Natural killer cell treated with Interleukin-12 subunit alpha and Interleukin-12 subunit beta and Interleukin-15 and Interleukin-18, amount 100 ng/mL, for 72 hours (primary cell): ENCODE measurements at regions not wholly inside any gene's neighbourhood (a gene's known extent, or its start where the extent isn't known, plus 50 kb on each side); places are given as distances from the start of the nearest gene placed in this dataset.
A peak's percentile ranks its signal among the peaks of the same experiment; 100 is the strongest.

Experiments
- ATAC-seq, 2 donors: fragments of 150-1000 bp; cut with Tn5 transposase in 1 of 2; sonication (Bioruptor Pico), chemical (Tn5 transposase) in 1 of 2; 2 replicates each; pipeline ENCODE4 v1.10.0; 2021
- DNase-seq: peaks from one replicate; pipeline ENCODE4 v3.0.0; 2022; ENCODE audit warnings: low spot score
- H3K27ac Mint-ChIP-seq, 2 donors: 1 replicate in 1 of 2; 2 replicates in 1 of 2; pipeline ENCODE4 v1.8.0; 2022; ENCODE audit warnings: mixed read lengths in 2 of 2, mild to moderate bottlenecking in 1 of 2, moderate library complexity in 1 of 2
- H3K27me3 Mint-ChIP-seq, 2 donors: 1 replicate in 1 of 2; 2 replicates in 1 of 2; pipeline ENCODE4 v1.8.0; 2022; ENCODE audit warnings: mixed read lengths in 2 of 2
- H3K36me3 Mint-ChIP-seq: one replicate; pipeline ENCODE4 v1.8.0; 2022; ENCODE audit warnings: mixed read lengths
- H3K4me1 Mint-ChIP-seq, 2 donors: 1 replicate in 1 of 2; 2 replicates in 1 of 2; pipeline ENCODE4 v1.8.0; 2022; ENCODE audit warnings: low read depth in 2 of 2, mixed read lengths in 2 of 2, mild to moderate bottlenecking in 1 of 2
- H3K4me3 Mint-ChIP-seq: one replicate; pipeline ENCODE4 v1.8.0; 2022; ENCODE audit warnings: mixed read lengths
- H3K9me3 Mint-ChIP-seq: 2 replicates; pipeline ENCODE4 v1.8.0; 2022; ENCODE audit warnings: mixed read lengths

DNA sequence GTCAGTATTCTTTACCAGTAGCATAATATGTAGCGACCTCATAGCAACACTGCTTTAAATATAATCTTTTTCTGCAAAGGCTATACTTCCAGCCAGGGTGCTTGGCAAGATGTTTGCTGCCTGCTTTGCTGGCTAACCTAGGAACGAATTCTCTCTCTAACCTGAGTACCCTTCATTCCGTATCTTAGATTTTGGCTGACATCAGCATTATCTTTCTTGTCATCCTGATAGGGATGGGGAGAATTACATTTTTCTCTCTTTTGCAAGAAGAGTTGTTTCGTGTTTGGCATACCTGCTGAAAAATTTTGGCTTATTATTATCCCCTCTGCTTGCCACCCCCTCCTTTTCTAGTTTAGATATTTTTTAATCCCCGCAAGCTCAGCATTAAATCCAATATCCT is 91.2 kb upstream of the CLMP start:
- Mint-ChIP-seq H3K4me3 (no peak overlapping the region), H3K36me3 (no peaks in the 10 kb centered on the region), H3K27me3 (peaks cover 30 to 39% of the 10 kb centered on the region in 2 donors), H3K9me3 (no peaks in the 10 kb centered on the region), H3K27ac (no peak overlapping the region), H3K4me1 (no peaks in the 10 kb centered on the region)
- DNase-seq (no peak), ATAC-seq (no peak)

DNA sequence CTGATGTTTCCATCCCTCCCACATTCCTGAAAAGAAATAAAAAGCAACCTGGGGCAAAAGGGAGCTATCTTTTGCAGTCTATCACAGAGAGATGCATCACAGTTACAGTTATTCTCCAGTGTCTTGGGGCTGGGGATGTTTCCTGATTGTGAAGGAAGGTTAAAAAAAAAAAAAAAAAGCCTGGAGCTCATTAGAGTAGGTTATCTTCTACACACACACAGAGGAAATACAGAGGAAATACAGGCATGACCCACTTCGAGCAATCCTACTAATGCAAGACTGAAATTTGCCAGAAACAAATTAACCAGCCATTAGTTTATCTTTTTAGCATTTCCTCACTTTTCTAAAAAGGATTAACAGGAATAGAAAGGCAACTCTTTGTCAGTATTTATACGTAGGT is 89.4 kb upstream of the CLMP start:
- no peak overlapping the region for H3K4me3 Mint-ChIP-seq
- no peaks in the 10 kb centered on the region for H3K36me3 Mint-ChIP-seq
- no peaks in the 10 kb centered on the region for H3K9me3 Mint-ChIP-seq
- no peak for DNase-seq
- H3K27me3 Mint-ChIP-seq, result peaks cover 32 to 33% of the 10 kb centered on the region in 2 donors
- no peak for ATAC-seq
- no peak overlapping the region for H3K27ac Mint-ChIP-seq
- H3K4me1 Mint-ChIP-seq, result no peaks in the 10 kb centered on the region

DNA sequence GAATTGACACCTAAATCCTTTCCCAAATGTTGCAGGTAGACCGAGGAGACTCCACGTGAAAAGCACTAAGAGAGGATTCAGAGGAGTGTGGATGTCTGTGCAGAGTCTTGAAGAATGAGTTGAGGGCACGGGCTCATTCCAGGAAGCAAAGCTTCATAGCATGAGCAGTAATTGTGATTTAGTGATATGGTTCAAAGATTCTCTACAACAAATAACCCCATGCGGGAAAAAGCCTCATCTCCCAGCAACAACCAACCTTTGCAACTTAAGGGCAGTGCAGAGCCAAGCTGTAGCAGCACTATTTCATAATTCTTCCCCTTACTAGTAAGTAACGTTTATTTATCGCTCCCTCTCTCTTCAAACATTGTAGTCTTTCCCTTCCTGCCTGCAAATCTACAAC is 87.5 kb upstream of the CLMP start:
- Mint-ChIP-seq H3K9me3 (no peaks in the 10 kb centered on the region), H3K4me1 (no peaks in the 10 kb centered on the region), H3K36me3 (no peaks in the 10 kb centered on the region), H3K27me3 (peaks cover 34 to 38% of the 10 kb centered on the region in 2 donors), H3K4me3 (no peak overlapping the region), H3K27ac (no peak overlapping the region)
- DNase-seq (no peak), ATAC-seq (no peak)

DNA sequence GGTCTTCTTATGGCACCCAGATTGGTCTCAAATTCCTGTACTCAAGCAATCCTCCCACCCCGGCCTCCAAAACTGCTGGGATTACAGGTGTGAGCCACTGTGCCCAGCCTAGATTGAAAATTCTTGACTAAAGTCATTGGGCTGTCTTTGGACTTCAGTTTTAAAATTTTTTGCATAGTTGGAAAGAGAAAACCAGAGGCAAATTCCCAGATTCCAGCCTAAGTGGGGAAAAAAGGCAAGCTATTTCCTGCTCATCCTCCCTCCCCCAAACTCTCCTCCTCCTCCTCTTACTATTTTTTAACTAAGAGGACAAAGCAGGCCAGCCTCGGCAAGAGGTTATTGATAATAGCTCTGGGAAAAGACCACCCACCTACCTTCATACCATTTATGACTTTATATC is 78.6 kb upstream of the CLMP start:
- no peak for DNase-seq
- ATAC-seq, result no peak
- no peaks in the 10 kb centered on the region for H3K4me1 Mint-ChIP-seq
- H3K9me3 Mint-ChIP-seq, result no peaks in the 10 kb centered on the region
- peaks cover 6 to 11% of the 10 kb centered on the region in 2 donors for H3K27me3 Mint-ChIP-seq
- no peaks in the 10 kb centered on the region for H3K36me3 Mint-ChIP-seq
- no peak overlapping the region for H3K27ac Mint-ChIP-seq
- H3K4me3 Mint-ChIP-seq, result no peak overlapping the region

DNA sequence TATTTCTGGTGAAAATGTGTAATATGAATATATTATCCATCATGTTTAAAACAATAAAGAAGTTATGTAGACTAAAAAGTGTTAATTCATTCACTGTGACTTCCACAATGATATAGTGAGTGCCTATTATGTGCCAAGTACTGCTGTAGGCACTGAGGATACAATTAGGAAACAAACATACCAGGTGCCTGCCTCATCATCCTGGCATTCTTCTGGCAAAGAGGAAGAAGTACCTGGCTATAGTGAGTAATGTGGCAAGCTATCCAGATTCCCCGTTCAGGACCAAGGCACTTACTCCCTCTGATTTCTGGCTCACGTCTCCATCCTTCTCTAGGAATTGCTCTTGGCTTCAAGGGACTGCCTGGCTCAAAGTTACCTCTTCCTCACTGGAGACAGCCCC is 77.5 kb upstream of the CLMP start:
- Mint-ChIP-seq H3K36me3 (no peaks in the 10 kb centered on the region), H3K9me3 (no peaks in the 10 kb centered on the region), H3K4me1 (no peaks in the 10 kb centered on the region), H3K4me3 (no peak overlapping the region), H3K27me3 (peaks cover 3 to 6% of the 10 kb centered on the region in 2 donors), H3K27ac (no peak overlapping the region)
- ATAC-seq (no peak), DNase-seq (no peak)

DNA sequence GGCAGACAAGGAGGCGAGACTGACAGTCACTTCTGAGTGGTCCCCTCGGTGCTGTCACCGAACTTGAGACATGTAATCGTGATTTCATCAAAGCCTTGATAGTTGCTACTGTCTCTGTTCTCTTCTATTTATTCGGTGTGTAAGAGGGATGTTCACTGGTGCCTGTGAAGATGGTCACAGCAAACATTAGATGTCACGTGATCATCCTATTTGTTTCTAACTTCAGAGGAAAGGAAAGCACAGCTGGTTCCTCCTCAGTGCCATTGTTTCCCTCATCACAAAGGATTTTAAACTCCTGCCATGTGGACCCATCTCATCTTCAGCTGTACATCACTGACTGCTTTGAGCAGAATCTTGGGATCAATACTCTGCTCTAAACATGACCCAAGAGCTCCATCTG is 73.1 kb upstream of the CLMP start:
- ATAC-seq, result no peak
- Mint-ChIP-seq H3K4me3 (no peak overlapping the region), H3K36me3 (no peaks in the 10 kb centered on the region), H3K27ac (no peak overlapping the region), H3K4me1 (no peaks in the 10 kb centered on the region), H3K27me3 (peaks cover 15 to 24% of the 10 kb centered on the region in 2 donors), H3K9me3 (no peaks in the 10 kb centered on the region)
- no peak for DNase-seq

DNA sequence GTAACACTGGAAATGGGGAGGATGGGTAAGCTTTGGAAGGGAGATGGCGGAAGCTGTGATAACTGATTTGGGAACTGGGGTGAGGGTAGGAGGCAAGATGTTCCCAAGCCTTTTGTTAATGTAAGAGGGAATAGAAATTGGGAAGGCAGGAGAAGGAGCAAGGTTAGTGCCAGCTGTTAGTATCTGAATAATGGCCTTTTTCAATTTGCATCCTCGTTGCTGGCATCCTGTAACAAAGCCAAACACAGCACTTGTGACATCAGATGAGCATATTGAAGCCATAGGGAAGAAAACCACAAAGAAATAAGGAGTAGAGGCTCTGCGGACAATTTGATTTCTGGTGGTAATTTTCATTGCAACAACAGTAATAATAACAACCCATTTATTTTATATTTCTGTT is 70.9 kb upstream of the CLMP start:
- DNase-seq (no peak), ATAC-seq (no peak)
- Mint-ChIP-seq H3K36me3 (no peaks in the 10 kb centered on the region), H3K9me3 (no peaks in the 10 kb centered on the region), H3K4me1 (peaks cover 0 to 3% of the 10 kb centered on the region in 2 donors), H3K4me3 (no peak overlapping the region), H3K27ac (no peak overlapping the region), H3K27me3 (peaks cover 21 to 27% of the 10 kb centered on the region in 2 donors)

DNA sequence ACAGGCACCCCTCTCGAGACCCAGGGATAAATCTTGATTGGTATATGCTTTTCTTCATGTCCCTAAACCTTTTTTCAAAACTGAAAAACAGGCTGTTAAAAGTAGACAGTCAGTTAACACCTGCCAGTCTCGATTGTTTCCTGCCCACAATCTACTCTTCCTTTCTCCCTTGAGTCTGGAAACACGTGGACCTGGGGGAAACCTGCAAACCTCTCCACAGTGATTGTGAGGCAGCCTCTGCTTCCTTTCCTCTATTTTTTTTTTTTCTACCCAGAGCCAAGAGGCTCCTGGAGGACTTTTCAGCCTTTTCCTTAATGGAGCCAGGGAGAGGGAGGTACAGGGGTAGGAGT is 69.4 kb upstream of the CLMP start:
- H3K27ac Mint-ChIP-seq, result no peak overlapping the region
- H3K9me3 Mint-ChIP-seq, result no peaks in the 10 kb centered on the region
- H3K27me3 Mint-ChIP-seq, result peaks cover 21 to 27% of the 10 kb centered on the region in 2 donors
- peaks cover 0 to 3% of the 10 kb centered on the region in 2 donors for H3K4me1 Mint-ChIP-seq
- H3K4me3 Mint-ChIP-seq, result no peak overlapping the region
- H3K36me3 Mint-ChIP-seq, result no peaks in the 10 kb centered on the region
- DNase-seq (no peak), ATAC-seq (no peak)

DNA sequence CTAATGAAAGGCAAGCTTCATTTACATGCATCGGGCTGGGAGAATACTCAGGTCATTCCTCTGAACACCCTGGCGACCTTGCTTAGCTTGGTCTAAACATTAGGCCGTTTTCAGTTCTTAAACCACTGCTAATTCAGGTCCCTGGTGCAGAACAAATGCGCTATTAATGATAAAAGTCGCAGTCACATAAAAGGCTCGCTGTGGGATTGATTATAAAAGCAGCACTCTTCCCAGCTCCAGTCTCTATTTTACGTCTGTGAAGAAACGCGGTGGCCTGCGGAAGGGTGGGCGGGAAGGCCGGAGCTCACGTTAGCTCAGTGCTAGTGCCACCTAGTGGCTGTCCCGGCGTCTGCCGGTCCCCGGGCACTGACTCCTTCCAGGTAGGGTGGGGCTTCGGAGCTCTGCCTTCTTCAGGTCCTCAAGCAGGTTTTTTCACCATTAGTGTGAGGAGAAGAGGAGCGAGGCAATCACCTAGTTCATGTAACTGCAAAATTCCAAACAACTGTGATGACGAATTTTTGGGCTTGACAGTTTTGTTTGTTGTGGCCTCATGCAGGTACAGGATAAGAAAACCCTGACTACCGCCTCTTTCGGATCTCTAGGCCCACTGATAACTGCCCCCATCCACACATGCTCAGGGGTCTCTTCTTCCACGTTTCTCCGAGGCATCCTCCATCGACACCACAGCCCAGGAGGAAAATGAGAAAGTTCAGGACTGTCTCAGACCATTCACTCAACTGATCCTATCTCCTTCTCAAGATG is 66.5 kb upstream of the CLMP start:
- peaks cover 0 to 8% of the 10 kb centered on the region in 2 donors for H3K4me1 Mint-ChIP-seq
- H3K27ac Mint-ChIP-seq, result no peak overlapping the region
- peaks cover 21 to 27% of the 10 kb centered on the region in 2 donors for H3K27me3 Mint-ChIP-seq
- DNase-seq, result peak; percentile 74
- peak overlapping the region; percentile 47 for H3K4me3 Mint-ChIP-seq
- no peaks in the 10 kb centered on the region for H3K36me3 Mint-ChIP-seq
- peak; percentile 84 to 87 for ATAC-seq
- no peaks in the 10 kb centered on the region for H3K9me3 Mint-ChIP-seq

DNA sequence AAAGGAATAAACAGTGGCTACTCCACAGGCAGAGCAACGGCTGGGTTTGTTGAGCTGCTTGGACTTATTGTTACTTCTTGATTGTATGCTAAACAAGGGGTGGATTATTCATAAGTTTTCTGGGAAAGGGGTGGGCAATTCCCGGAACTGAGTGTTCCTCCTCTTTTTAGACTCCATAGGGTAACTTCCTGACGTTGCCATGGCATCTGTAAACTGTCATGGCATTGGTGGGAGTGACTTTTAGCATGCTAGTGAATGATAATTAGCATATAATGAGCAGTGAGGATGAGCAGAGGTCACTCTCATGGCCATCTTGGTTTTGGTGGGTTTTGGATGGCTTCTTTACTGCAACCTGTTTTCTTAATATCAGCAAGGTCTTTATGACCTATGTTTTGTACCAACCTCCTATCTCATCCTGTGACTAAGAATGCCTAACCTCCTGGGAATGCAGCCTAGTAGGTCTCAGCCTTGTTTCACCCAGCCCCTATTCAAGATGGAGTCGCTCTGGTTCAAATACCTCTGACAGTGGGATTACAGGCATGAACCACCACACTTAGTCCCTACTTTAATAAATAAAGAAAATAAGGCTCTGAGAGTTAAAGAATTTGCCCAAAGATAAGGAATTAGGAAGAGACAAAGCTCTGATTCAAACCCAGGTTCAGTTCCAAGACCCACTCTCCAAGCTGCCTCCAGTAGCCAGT is 65.6 kb upstream of the CLMP start:
- no peaks in the 10 kb centered on the region for H3K36me3 Mint-ChIP-seq
- ATAC-seq (no peak), DNase-seq (no peak)
- H3K27me3 Mint-ChIP-seq, result peaks cover 23 to 26% of the 10 kb centered on the region in 2 donors
- H3K4me3 Mint-ChIP-seq, result no peak overlapping the region
- H3K9me3 Mint-ChIP-seq, result no peaks in the 10 kb centered on the region
- H3K27ac Mint-ChIP-seq, result no peak overlapping the region
- H3K4me1 Mint-ChIP-seq, result peaks cover 0 to 8% of the 10 kb centered on the region in 2 donors

DNA sequence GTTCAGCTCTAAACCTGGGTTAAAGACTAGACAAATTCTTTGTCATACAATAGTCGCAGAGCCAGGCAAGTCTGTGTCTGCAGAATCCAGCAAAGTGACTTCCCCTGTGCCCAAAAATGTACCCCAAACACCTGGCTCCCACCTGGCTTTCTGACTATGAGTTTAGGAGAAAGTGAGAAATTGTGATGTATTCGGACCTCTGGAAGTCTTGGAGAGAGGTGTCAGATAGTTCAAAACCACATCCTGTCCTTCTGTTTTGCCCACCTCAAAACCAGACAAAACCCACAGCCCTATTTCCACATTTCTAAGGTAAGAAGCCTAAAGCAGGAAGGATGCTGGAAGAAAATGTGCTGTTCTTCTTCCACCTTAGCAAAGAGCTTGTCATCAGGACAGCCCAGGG is 63.8 kb upstream of the CLMP start:
- Mint-ChIP-seq H3K4me1 (peaks cover 0 to 8% of the 10 kb centered on the region in 2 donors), H3K36me3 (no peaks in the 10 kb centered on the region), H3K4me3 (no peak overlapping the region), H3K9me3 (no peaks in the 10 kb centered on the region), H3K27me3 (peaks cover 17 to 22% of the 10 kb centered on the region in 2 donors), H3K27ac (no peak overlapping the region)
- DNase-seq (no peak), ATAC-seq (no peak)

DNA sequence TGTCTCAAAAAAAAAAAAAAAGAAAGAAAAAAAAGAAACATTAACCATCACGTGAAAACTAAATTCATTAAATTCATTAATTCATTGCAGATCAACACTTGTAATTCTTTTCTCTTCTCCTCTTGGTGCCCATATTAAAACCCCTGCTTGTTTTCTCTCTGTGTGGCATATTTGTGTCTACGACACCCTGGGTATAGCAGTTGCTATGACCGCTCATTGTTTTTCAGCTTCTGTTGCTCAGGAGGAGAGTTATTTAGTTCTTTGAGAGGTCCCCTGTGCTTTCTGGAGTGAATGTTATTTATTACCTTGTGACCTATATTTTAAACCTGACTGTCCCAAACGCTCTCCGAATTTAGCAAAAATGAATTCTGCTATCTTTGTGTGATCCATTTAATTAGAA is 62.3 kb upstream of the CLMP start:
- no peak overlapping the region for H3K4me3 Mint-ChIP-seq

DNA sequence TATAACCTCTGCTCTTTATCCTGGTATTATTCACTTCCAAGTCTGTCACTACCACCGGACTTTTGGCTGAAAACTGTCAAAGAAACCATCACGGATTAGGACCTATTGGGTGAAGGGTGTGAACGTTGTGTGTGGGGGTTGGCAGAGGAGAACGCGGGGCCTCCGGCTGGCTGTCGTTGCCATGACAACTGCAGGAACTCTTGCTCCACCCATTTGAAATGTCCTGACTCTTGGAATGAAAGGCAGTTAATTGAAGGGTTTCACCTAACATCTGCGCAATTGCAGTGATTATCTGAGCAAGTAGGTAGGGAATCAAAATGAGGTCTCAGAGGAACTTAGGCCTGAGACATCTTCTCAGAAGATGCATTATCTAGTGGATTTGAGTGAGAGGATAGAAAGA is 60.9 kb upstream of the CLMP start:
- Mint-ChIP-seq H3K27ac (no peak overlapping the region), H3K27me3 (peaks cover 11 to 20% of the 10 kb centered on the region in 2 donors), H3K4me1 (peaks cover 0 to 5% of the 10 kb centered on the region in 2 donors), H3K36me3 (no peaks in the 10 kb centered on the region), H3K4me3 (no peak overlapping the region), H3K9me3 (no peaks in the 10 kb centered on the region)
- DNase-seq (no peak), ATAC-seq (no peak)

More for the DNA sequence above, 62.3 kb upstream of the CLMP start:
- Mint-ChIP-seq H3K36me3 (no peaks in the 10 kb centered on the region), H3K9me3 (no peaks in the 10 kb centered on the region), H3K27ac (no peak overlapping the region), H3K4me1 (peaks cover 0 to 8% of the 10 kb centered on the region in 2 donors), H3K27me3 (peaks cover 10 to 16% of the 10 kb centered on the region in 2 donors)
- DNase-seq, result no peak
- no peak for ATAC-seq

DNA sequence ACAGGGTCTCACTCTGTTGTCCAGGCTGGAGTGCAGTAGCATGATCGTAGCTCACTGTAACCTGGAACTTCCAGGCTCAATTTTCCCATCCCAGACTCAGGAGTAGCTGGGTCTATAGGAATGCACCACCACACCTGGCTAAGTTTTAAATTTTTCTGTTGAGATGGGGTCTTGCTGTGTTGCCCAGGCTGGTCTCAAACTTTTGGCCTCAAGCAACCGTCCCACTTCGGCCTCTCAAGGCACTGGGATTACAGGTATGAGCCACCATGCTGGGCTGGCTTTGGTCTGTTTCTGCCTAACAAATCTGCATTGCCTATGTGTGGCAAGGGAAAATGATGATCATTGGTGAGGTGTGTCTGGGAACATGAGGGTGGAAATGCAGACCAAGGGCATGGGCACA is 59.3 kb upstream of the CLMP start:
- ATAC-seq (no peak), DNase-seq (no peak)
- peaks cover 0 to 5% of the 10 kb centered on the region in 2 donors for H3K4me1 Mint-ChIP-seq
- H3K9me3 Mint-ChIP-seq, result no peaks in the 10 kb centered on the region
- no peak overlapping the region for H3K4me3 Mint-ChIP-seq
- no peaks in the 10 kb centered on the region for H3K36me3 Mint-ChIP-seq
- no peak overlapping the region for H3K27ac Mint-ChIP-seq
- H3K27me3 Mint-ChIP-seq, result peaks cover 18 to 31% of the 10 kb centered on the region in 2 donors
